ENCODE measurements at regions not wholly inside any gene's neighbourhood (a gene's known extent, or its start where the extent isn't known, plus 50 kb on each side); places are given as distances from the start of the nearest gene placed in this dataset.

- no peak for DNase-seq (ENCODE audit: low spot score)
These were observed 288.8 kb upstream of the SOX11 start for GRCh38 chr2:5403392-5403791.

- DNase-seq (ENCODE audit: low spot score) = no peak
These were observed 282.2 kb upstream of the SOX11 start for GRCh38 chr2:5409898-5410381.

GRCh38 chr2:5410991-5411700, 281.0 kb upstream of the SOX11 start:
- DNase-seq (ENCODE audit: low spot score) = no peak

GRCh38 chr2:5412001-5412400, 280.2 kb upstream of the SOX11 start:
- no peak for DNase-seq (ENCODE audit: low spot score)

- DNase-seq (ENCODE audit: low spot score) = no peak
These were observed 258.3 kb upstream of the SOX11 start for GRCh38 chr2:5433855-5434254.

GRCh38 chr2:5437375-5437774, 254.8 kb upstream of the SOX11 start:
- no peak for DNase-seq (ENCODE audit: low spot score)

GRCh38 chr2:5440174-5440573, 252.0 kb upstream of the SOX11 start:
- no peak for DNase-seq (ENCODE audit: low spot score)

- DNase-seq (ENCODE audit: low spot score) = no peak
These were observed 249.4 kb upstream of the SOX11 start for GRCh38 chr2:5442736-5443135.

- no peak for DNase-seq (ENCODE audit: low spot score)
These were observed 248.0 kb upstream of the SOX11 start for GRCh38 chr2:5444168-5444567.

- DNase-seq (ENCODE audit: low spot score) = no peak
These were observed 247.3 kb upstream of the SOX11 start for GRCh38 chr2:5444854-5445253.

GRCh38 chr2:5449867-5450266, 242.3 kb upstream of the SOX11 start:
- no peak for DNase-seq (ENCODE audit: low spot score)

- DNase-seq (ENCODE audit: low spot score) = no peak
These were observed 238.7 kb upstream of the SOX11 start for GRCh38 chr2:5453220-5454050.

- no peak for DNase-seq (ENCODE audit: low spot score)
These were observed 238.2 kb upstream of the SOX11 start for GRCh38 chr2:5454051-5454390.

- no peak for DNase-seq (ENCODE audit: low spot score)
These were observed 233.1 kb upstream of the SOX11 start for GRCh38 chr2:5459041-5459440.

GRCh38 chr2:5464657-5465056, 227.5 kb upstream of the SOX11 start:
- no peak for DNase-seq (ENCODE audit: low spot score)

GRCh38 chr2:5465859-5466258, 226.3 kb upstream of the SOX11 start:
- no peak for DNase-seq (ENCODE audit: low spot score)

- DNase-seq (ENCODE audit: low spot score) = no peak
These were observed 224.8 kb upstream of the SOX11 start for GRCh38 chr2:5467178-5467905.

GRCh38 chr2:5472673-5473072, 219.5 kb upstream of the SOX11 start:
- no peak for DNase-seq (ENCODE audit: low spot score)

- DNase-seq (ENCODE audit: low spot score) = no peak
These were observed 218.5 kb upstream of the SOX11 start for GRCh38 chr2:5473635-5474034.

- no peak for DNase-seq (ENCODE audit: low spot score)
These were observed 217.5 kb upstream of the SOX11 start for GRCh38 chr2:5474716-5475115.

GRCh38 chr2:5479265-5479928, 212.8 kb upstream of the SOX11 start:
- no peak for DNase-seq (ENCODE audit: low spot score)

- DNase-seq (ENCODE audit: low spot score) = no peak
These were observed 209.3 kb upstream of the SOX11 start for GRCh38 chr2:5482929-5483331.
